PFSK-1 (cell line): ENCODE measurements at regions not wholly inside any gene's neighbourhood (a gene's known extent, or its start where the extent isn't known, plus 50 kb on each side); places are given as distances from the start of the nearest gene placed in this dataset.

Experiments
- POLR2AphosphoS5 ChIP-seq: IDR thresholded peaks from 2 replicates; pipeline ENCODE4 v1.6.1; 2012; ENCODE audit warnings: low read depth, mild to moderate bottlenecking, control low read depth, low read length, moderate library complexity
- REST ChIP-seq, 2 experiments: IDR thresholded peaks; 2 replicates each; pipeline versions ENCODE4 v1.6.1 to v1.8.0; 2011 to 2012; ENCODE audit warnings: low read depth in 2 of 2, low read length in 2 of 2, control low read depth in 1 of 2, inconsistent platforms in 1 of 2, mild to moderate bottlenecking in 1 of 2, moderate library complexity in 1 of 2; ENCODE audit not compliant: insufficient read depth in 1 of 2

DNA sequence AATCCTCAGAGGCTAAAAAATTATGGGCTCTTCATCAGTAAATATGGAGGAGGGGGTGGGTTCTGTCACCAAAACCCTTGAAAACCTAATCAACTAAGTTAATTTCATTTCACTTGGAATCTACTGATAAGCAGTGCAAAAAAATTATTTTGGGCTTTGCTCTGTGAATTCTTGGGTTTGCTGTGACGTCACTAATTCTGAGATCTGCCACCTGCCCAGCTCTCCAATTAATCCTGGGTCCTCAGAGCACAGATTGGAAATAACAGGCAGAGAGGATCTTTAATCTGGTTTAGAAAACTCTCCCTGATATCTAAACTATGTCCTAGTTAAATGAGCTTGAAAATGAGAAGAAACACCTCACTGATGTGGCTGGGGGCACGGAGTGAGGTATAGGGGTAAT, 903.2 kb downstream of the AACS start:
- TF ChIP-seq POLR2AphosphoS5 (no peak), REST (IDR thresholded peaks at IDR 0.05; ENCODE audit: insufficient read depth in 1 of 2, low read depth in 2 of 2, low read length in 2 of 2) (no peak)
